ENCODE measurements at regions not wholly inside any gene's neighbourhood (a gene's known extent, or its start where the extent isn't known, plus 50 kb on each side); places are given as distances from the start of the nearest gene placed in this dataset.

GRCh38 chr1:201742955-201743805 lies 85.8 kb upstream of the IPO9 start:
- H3K27ac ChIP-seq (ENCODE audit: low read depth in 2 of 2, low read length in 1 of 2) = peak overlapping the region in 1 of 2 experiments; percentile 98; a peak in 2 of 4 replicates
- CTCF ChIA-PET = interaction anchor here (1.2 to 5.2 kb wide), 6 partner anchors 12 to 184 kb away, joined by 3 to 26 read pairs (median 4); no protein-coding TSS in a partner anchor

GRCh38 chr1:201745023-201745422 lies 83.9 kb upstream of the IPO9 start:
- Histone ChIP-seq H3K4me1 (ENCODE audit: control insufficient read depth in 1 of 2, insufficient read depth in 2 of 2, low read depth in 1 of 2, low read length in 1 of 2) (peaks cover 10 to 55% of the 10 kb centered on the region in 2 experiments), H3F3A (replicated peaks; ENCODE audit: insufficient read depth) (peaks cover 62% of the 10 kb centered on the region), H3K9me2 (no peaks in the 10 kb centered on the region), H3K79me2 (ENCODE audit: insufficient read depth) (peaks cover 98% of the 10 kb centered on the region), H3K4me2 (peak overlapping the region; percentile 21), H3K9me3 (no peaks in the 10 kb centered on the region), H2AFZ (ENCODE audit: low read depth) (no peak overlapping the region), H3K27ac (ENCODE audit: low read depth in 2 of 2, low read length in 1 of 2) (peak overlapping the region in 1 of 2 experiments; percentile 98; a peak in 2 of 4 replicates), H3K27me3 (ENCODE audit: insufficient read depth) (no peaks in the 10 kb centered on the region), H3K36me3 (replicated peaks in 1 of 2; ENCODE audit: control insufficient read depth in 1 of 2, insufficient read depth in 2 of 2, low read length in 1 of 2) (peaks cover 2 to 29% of the 10 kb centered on the region in 2 experiments), H3K4me3 (ENCODE audit: low read depth in 2 of 2, low read length in 1 of 2) (no peak overlapping the region), H4K20me1 (ENCODE audit: insufficient read depth) (no peaks in the 10 kb centered on the region; the same call in 1 of the 2 replicates), H3K9ac (0 out of 2 replicates have a peak overlapping the region, but pooled peaks have one; percentile 22)
- CTCF ChIA-PET = interaction anchor here (1.0 to 5.2 kb wide), 4 partner anchors 14 to 108 kb away, joined by 3 to 26 read pairs (median 13); no protein-coding TSS in a partner anchor
- POLR2A ChIA-PET = no interaction called here
- WGBS (ENCODE audit: low lambda C conversion rate) = 62% methylated on average over 3 of the region's 3 CpGs
- no peak for DNase-seq
- no peak for TF ChIP-seq GATA2 (CRISPR knock-in tag; IDR thresholded peaks at IDR 0.05)
- no peak for TF ChIP-seq FOXJ3 (CRISPR knock-in tag; IDR thresholded peaks at IDR 0.05)
- TF ChIP-seq USF2 (IDR thresholded peaks at IDR 0.05; ENCODE audit: borderline replicate concordance, low read depth, low read length) = no peak
- TF ChIP-seq NRF1 (IDR thresholded peaks at IDR 0.05; ENCODE audit: low read depth, low read length) = no peak
- TF ChIP-seq FOSL2 (IDR thresholded peaks at IDR 0.05; ENCODE audit: borderline replicate concordance, low read depth) = peak; percentile 49; the same call in 1 of the 2 replicates
- no peak for TF ChIP-seq CTCF (IDR thresholded peaks at IDR 0.05)
- no peak for TF ChIP-seq IRF3 (IDR thresholded peaks at IDR 0.05; ENCODE audit: low read depth, low read length)
- 0 out of 4 replicates have a peak, but pooled peaks of 1 of the 2 experiments have one; percentile 22 for TF ChIP-seq EP300 (IDR thresholded peaks at IDR 0.05; ENCODE audit: borderline replicate concordance in 1 of 2, low read depth in 1 of 2, low read length in 1 of 2)
- peak; percentile 44; the same call in 1 of the 2 replicates for TF ChIP-seq TCF12 (IDR thresholded peaks at IDR 0.05)
- TF ChIP-seq PBX3 (IDR thresholded peaks at IDR 0.05) = no peak

More at GRCh38 chr1:201742955-201743805, 85.8 kb upstream of the IPO9 start:
- WGBS (ENCODE audit: low lambda C conversion rate) = 85% methylated on average over 5 of the region's 5 CpGs
- H3K9me3 ChIP-seq = no peaks in the 10 kb centered on the region
- H3K4me1 ChIP-seq (ENCODE audit: control insufficient read depth in 1 of 2, insufficient read depth in 2 of 2, low read depth in 1 of 2, low read length in 1 of 2) = peaks cover 21 to 48% of the 10 kb centered on the region in 2 experiments
- H3K9ac ChIP-seq = no peak overlapping the region
- H3K27me3 ChIP-seq (ENCODE audit: insufficient read depth) = no peaks in the 10 kb centered on the region
- peaks cover 100% of the 10 kb centered on the region for H3K79me2 ChIP-seq (ENCODE audit: insufficient read depth)
- H4K20me1 ChIP-seq (ENCODE audit: insufficient read depth) = no peaks in the 10 kb centered on the region; the same call in 1 of the 2 replicates
- POLR2A ChIA-PET = no interaction called here
- DNase-seq = no peak
- H3F3A ChIP-seq (replicated peaks; ENCODE audit: insufficient read depth) = peaks cover 47% of the 10 kb centered on the region
- no peak overlapping the region for H2AFZ ChIP-seq (ENCODE audit: low read depth)
- peak overlapping the region; percentile 81; the same call in 1 of the 2 replicates for H3K4me2 ChIP-seq
- TF ChIP-seq EP300 (IDR thresholded peaks at IDR 0.05; ENCODE audit: borderline replicate concordance in 1 of 2, low read depth in 1 of 2, low read length in 1 of 2) (no peak), PBX3 (IDR thresholded peaks at IDR 0.05) (no peak), NFIC (IDR thresholded peaks at IDR 0.05; ENCODE audit: borderline replicate concordance) (no peak), ELF1 (IDR thresholded peaks at IDR 0.05) (no peak), TCF12 (IDR thresholded peaks at IDR 0.05) (no peak), TEAD4 (IDR thresholded peaks at IDR 0.05; ENCODE audit: borderline replicate concordance, insufficient read depth) (no peak), POLR2AphosphoS5 (IDR thresholded peaks at IDR 0.05; ENCODE audit: low read depth, low read length) (no peak), USF2 (IDR thresholded peaks at IDR 0.05; ENCODE audit: borderline replicate concordance, low read depth, low read length) (no peak), MEF2A (IDR thresholded peaks at IDR 0.05; ENCODE audit: borderline replicate concordance, low read depth) (no peak)
- H3K4me3 ChIP-seq (ENCODE audit: low read depth in 2 of 2, low read length in 1 of 2) = no peak overlapping the region
- no peaks in the 10 kb centered on the region for H3K9me2 ChIP-seq
- H3K36me3 ChIP-seq (replicated peaks in 1 of 2; ENCODE audit: control insufficient read depth in 1 of 2, insufficient read depth in 2 of 2, low read length in 1 of 2) = peaks cover 2 to 34% of the 10 kb centered on the region in 2 experiments
